H1 (cell line): ENCODE measurements at regions not wholly inside any gene's neighbourhood (a gene's known extent, or its start where the extent isn't known, plus 50 kb on each side); places are given as distances from the start of the nearest gene placed in this dataset.

Experiments
- CBX8 ChIP-seq: fragments of 300-800, 300-1000 bp; sonication (generic); IDR thresholded peaks from 2 replicates; pipeline ENCODE4 v1.7.1; 2016; ENCODE audit warnings: low read depth, low read length, borderline replicate concordance
- CHD7 ChIP-seq: fragments of 300-600 bp; sonication (generic); IDR thresholded peaks from 2 replicates; pipeline ENCODE4 v1.7.1; 2012; ENCODE audit warnings: low read length, moderate library complexity, mild to moderate bottlenecking, inconsistent platforms; ENCODE audit not compliant: insufficient replicate concordance
- TEAD4 ChIP-seq: IDR thresholded peaks from 2 replicates; pipeline ENCODE4 v1.6.1; 2012; ENCODE audit warnings: low read depth, low read length, inconsistent platforms, mixed read lengths

GRCh38 chr11:59291228-59291627 lies 67.5 kb upstream of the OR5AN1 start (continued):
- TF ChIP-seq CHD7, result no peak
- no peak for TF ChIP-seq TEAD4
- TF ChIP-seq CBX8, result no peak
